ENCODE measurements at regions not wholly inside any gene's neighbourhood (a gene's known extent, or its start where the extent isn't known, plus 50 kb on each side); places are given as distances from the start of the nearest gene placed in this dataset.

- Histone ChIP-seq H3K9me2 (replicated peaks; ENCODE audit: insufficient read depth, low read length) (no peaks in the 10 kb centered on the region), H4K20me1 (ENCODE audit: insufficient read depth, low read depth, low read length) (no peaks in the 10 kb centered on the region), H3K36me3 (ENCODE audit: insufficient read depth, low read length) (no peaks in the 10 kb centered on the region), H3K9ac (ENCODE audit: low read length) (no peak overlapping the region), H3K27ac (ENCODE audit: low read length) (no peak overlapping the region), H3K79me2 (ENCODE audit: low read length) (no peaks in the 10 kb centered on the region), H3K9me3 (ENCODE audit: low read length) (no peaks in the 10 kb centered on the region), H3K4me2 (ENCODE audit: low read depth, low read length, poor library complexity, severe bottlenecking) (no peak overlapping the region), H3K4me1 (ENCODE audit: low read length) (peaks cover 12% of the 10 kb centered on the region), H2AFZ (ENCODE audit: low read length) (no peak overlapping the region), H3K27me3 (ENCODE audit: low read length) (no peaks in the 10 kb centered on the region), H3K4me3 (ENCODE audit: low read length) (no peak overlapping the region)
- no peak for DNase-seq
These were observed 454.8 kb upstream of the SOX5 start for GRCh38 chr12:24404086-24404815.

- Histone ChIP-seq H4K20me1 (ENCODE audit: insufficient read depth, low read depth, low read length) (no peaks in the 10 kb centered on the region), H3K27ac (ENCODE audit: low read length) (no peak overlapping the region)
- DNase-seq = no peak
These were observed 451.1 kb upstream of the SOX5 start for GRCh38 chr12:24400533-24400932.

GRCh38 chr12:24398605-24399004, 449.1 kb upstream of the SOX5 start:
- peak overlapping the region; percentile 31 for H3K4me2 ChIP-seq (ENCODE audit: low read depth, low read length, poor library complexity, severe bottlenecking)

More at GRCh38 chr12:24400533-24400932, 451.1 kb upstream of the SOX5 start:
- H3K9me3 ChIP-seq (ENCODE audit: low read length) = no peaks in the 10 kb centered on the region
- no peaks in the 10 kb centered on the region for H3K36me3 ChIP-seq (ENCODE audit: insufficient read depth, low read length)
- H3K4me2 ChIP-seq (ENCODE audit: low read depth, low read length, poor library complexity, severe bottlenecking) = peak overlapping the region; percentile 21
- H3K4me1 ChIP-seq (ENCODE audit: low read length) = peaks cover 29% of the 10 kb centered on the region
- no peak overlapping the region for H3K9ac ChIP-seq (ENCODE audit: low read length)
- no peaks in the 10 kb centered on the region for H3K27me3 ChIP-seq (ENCODE audit: low read length)
- no peak overlapping the region for H2AFZ ChIP-seq (ENCODE audit: low read length)
- no peak overlapping the region for H3K4me3 ChIP-seq (ENCODE audit: low read length)
- H3K79me2 ChIP-seq (ENCODE audit: low read length) = no peaks in the 10 kb centered on the region
- H3K9me2 ChIP-seq (replicated peaks; ENCODE audit: insufficient read depth, low read length) = no peaks in the 10 kb centered on the region

GRCh38 chr12:24396224-24396623, 446.8 kb upstream of the SOX5 start:
- Histone ChIP-seq H3K9ac (ENCODE audit: low read length) (no peak overlapping the region), H3K27ac (ENCODE audit: low read length) (no peak overlapping the region), H3K36me3 (ENCODE audit: insufficient read depth, low read length) (no peaks in the 10 kb centered on the region), H3K4me1 (ENCODE audit: low read length) (peaks cover 48% of the 10 kb centered on the region), H3K79me2 (ENCODE audit: low read length) (no peaks in the 10 kb centered on the region), H4K20me1 (ENCODE audit: insufficient read depth, low read depth, low read length) (no peaks in the 10 kb centered on the region), H2AFZ (ENCODE audit: low read length) (no peak overlapping the region), H3K27me3 (ENCODE audit: low read length) (no peaks in the 10 kb centered on the region), H3K4me2 (ENCODE audit: low read depth, low read length, poor library complexity, severe bottlenecking) (no peak overlapping the region), H3K9me3 (ENCODE audit: low read length) (no peaks in the 10 kb centered on the region; the same call in 1 of the 2 replicates), H3K4me3 (ENCODE audit: low read length) (no peak overlapping the region), H3K9me2 (replicated peaks; ENCODE audit: insufficient read depth, low read length) (no peaks in the 10 kb centered on the region)
- DNase-seq = no peak

More at GRCh38 chr12:24398605-24399004, 449.1 kb upstream of the SOX5 start:
- H3K27ac ChIP-seq (ENCODE audit: low read length) = no peak overlapping the region; the same call in 1 of the 2 replicates
- no peak overlapping the region for H3K4me3 ChIP-seq (ENCODE audit: low read length)
- no peaks in the 10 kb centered on the region for H3K27me3 ChIP-seq (ENCODE audit: low read length)
- H3K4me1 ChIP-seq (ENCODE audit: low read length) = peaks cover 35% of the 10 kb centered on the region
- peak; percentile 64 for DNase-seq
- H3K79me2 ChIP-seq (ENCODE audit: low read length) = no peaks in the 10 kb centered on the region
- H3K9ac ChIP-seq (ENCODE audit: low read length) = no peak overlapping the region
- H2AFZ ChIP-seq (ENCODE audit: low read length) = no peak overlapping the region
- H3K36me3 ChIP-seq (ENCODE audit: insufficient read depth, low read length) = no peaks in the 10 kb centered on the region
- no peaks in the 10 kb centered on the region for H3K9me3 ChIP-seq (ENCODE audit: low read length)
- no peaks in the 10 kb centered on the region for H3K9me2 ChIP-seq (replicated peaks; ENCODE audit: insufficient read depth, low read length)
- no peaks in the 10 kb centered on the region for H4K20me1 ChIP-seq (ENCODE audit: insufficient read depth, low read depth, low read length)

GRCh38 chr12:24394246-24394645, 444.8 kb upstream of the SOX5 start:
- Histone ChIP-seq H3K4me2 (ENCODE audit: low read depth, low read length, poor library complexity, severe bottlenecking) (no peak overlapping the region), H3K27ac (ENCODE audit: low read length) (peak overlapping the region; percentile 82), H3K27me3 (ENCODE audit: low read length) (no peaks in the 10 kb centered on the region), H2AFZ (ENCODE audit: low read length) (no peak overlapping the region), H3K36me3 (ENCODE audit: insufficient read depth, low read length) (no peaks in the 10 kb centered on the region), H3K9me2 (replicated peaks; ENCODE audit: insufficient read depth, low read length) (no peaks in the 10 kb centered on the region), H3K4me3 (ENCODE audit: low read length) (no peak overlapping the region), H3K79me2 (ENCODE audit: low read length) (no peaks in the 10 kb centered on the region), H3K4me1 (ENCODE audit: low read length) (peaks cover 40% of the 10 kb centered on the region), H4K20me1 (ENCODE audit: insufficient read depth, low read depth, low read length) (no peaks in the 10 kb centered on the region), H3K9ac (ENCODE audit: low read length) (no peak overlapping the region), H3K9me3 (ENCODE audit: low read length) (peaks cover 5% of the 10 kb centered on the region; the same call in 1 of the 2 replicates)
- DNase-seq = no peak

- H2AFZ ChIP-seq (ENCODE audit: low read length) = no peak overlapping the region
- peak; percentile 83 for DNase-seq
- H3K4me2 ChIP-seq (ENCODE audit: low read depth, low read length, poor library complexity, severe bottlenecking) = peak overlapping the region; percentile 55
- peaks cover 5% of the 10 kb centered on the region; the same call in 1 of the 2 replicates for H3K9me3 ChIP-seq (ENCODE audit: low read length)
- H3K9me2 ChIP-seq (replicated peaks; ENCODE audit: insufficient read depth, low read length) = no peaks in the 10 kb centered on the region
- no peaks in the 10 kb centered on the region for H3K36me3 ChIP-seq (ENCODE audit: insufficient read depth, low read length)
- H3K4me1 ChIP-seq (ENCODE audit: low read length) = peaks cover 29% of the 10 kb centered on the region
- peak overlapping the region; percentile 44; the same call in 1 of the 2 replicates for H3K9ac ChIP-seq (ENCODE audit: low read length)
- no peaks in the 10 kb centered on the region for H3K27me3 ChIP-seq (ENCODE audit: low read length)
- no peaks in the 10 kb centered on the region for H4K20me1 ChIP-seq (ENCODE audit: insufficient read depth, low read depth, low read length)
- H3K79me2 ChIP-seq (ENCODE audit: low read length) = no peaks in the 10 kb centered on the region
- peak overlapping the region; percentile 82 for H3K27ac ChIP-seq (ENCODE audit: low read length)
- H3K4me3 ChIP-seq (ENCODE audit: low read length) = peak overlapping the region; percentile 25; the same call in 1 of the 2 replicates
These were observed 443.6 kb upstream of the SOX5 start for GRCh38 chr12:24393071-24393470.

- Histone ChIP-seq H3K9me3 (ENCODE audit: low read length) (peaks cover 5% of the 10 kb centered on the region; the same call in 1 of the 2 replicates), H3K4me2 (ENCODE audit: low read depth, low read length, poor library complexity, severe bottlenecking) (no peak overlapping the region), H3K36me3 (ENCODE audit: insufficient read depth, low read length) (no peaks in the 10 kb centered on the region), H3K27ac (ENCODE audit: low read length) (no peak overlapping the region), H3K9me2 (replicated peaks; ENCODE audit: insufficient read depth, low read length) (no peaks in the 10 kb centered on the region), H3K9ac (ENCODE audit: low read length) (no peak overlapping the region), H4K20me1 (ENCODE audit: insufficient read depth, low read depth, low read length) (no peaks in the 10 kb centered on the region), H3K4me3 (ENCODE audit: low read length) (no peak overlapping the region), H3K4me1 (ENCODE audit: low read length) (peaks cover 24% of the 10 kb centered on the region), H3K79me2 (ENCODE audit: low read length) (no peaks in the 10 kb centered on the region), H3K27me3 (ENCODE audit: low read length) (no peaks in the 10 kb centered on the region), H2AFZ (ENCODE audit: low read length) (no peak overlapping the region)
- DNase-seq = no peak
These were observed 439.9 kb upstream of the SOX5 start for GRCh38 chr12:24389394-24389793.

GRCh38 chr12:24387381-24387780, 437.9 kb upstream of the SOX5 start:
- Histone ChIP-seq H3K4me2 (ENCODE audit: low read depth, low read length, poor library complexity, severe bottlenecking) (no peak overlapping the region), H3K79me2 (ENCODE audit: low read length) (no peaks in the 10 kb centered on the region), H4K20me1 (ENCODE audit: insufficient read depth, low read depth, low read length) (no peaks in the 10 kb centered on the region), H3K9me3 (ENCODE audit: low read length) (peaks cover 5% of the 10 kb centered on the region; the same call in 1 of the 2 replicates), H3K4me1 (ENCODE audit: low read length) (peaks cover 7% of the 10 kb centered on the region), H3K9me2 (replicated peaks; ENCODE audit: insufficient read depth, low read length) (no peaks in the 10 kb centered on the region), H3K4me3 (ENCODE audit: low read length) (no peak overlapping the region), H3K27ac (ENCODE audit: low read length) (no peak overlapping the region), H3K9ac (ENCODE audit: low read length) (no peak overlapping the region), H2AFZ (ENCODE audit: low read length) (no peak overlapping the region), H3K36me3 (ENCODE audit: insufficient read depth, low read length) (no peaks in the 10 kb centered on the region), H3K27me3 (ENCODE audit: low read length) (no peaks in the 10 kb centered on the region)
- no peak for DNase-seq
